HG03196 (cell line): ENCODE measurements at regions not wholly inside any gene's neighbourhood (a gene's known extent, or its start where the extent isn't known, plus 50 kb on each side); places are given as distances from the start of the nearest gene placed in this dataset.

Experiments used
- ATAC-seq: cut with Tn5 transposase; IDR thresholded peaks from one replicate; pipeline ENCODE4 v1.9.1; 2021; ENCODE audit not compliant: unreplicated experiment

GRCh38 chr9:95733741-95734666 lies 141.5 kb upstream of the ERCC6L2 start:
- ATAC-seq: no peak

DNA sequence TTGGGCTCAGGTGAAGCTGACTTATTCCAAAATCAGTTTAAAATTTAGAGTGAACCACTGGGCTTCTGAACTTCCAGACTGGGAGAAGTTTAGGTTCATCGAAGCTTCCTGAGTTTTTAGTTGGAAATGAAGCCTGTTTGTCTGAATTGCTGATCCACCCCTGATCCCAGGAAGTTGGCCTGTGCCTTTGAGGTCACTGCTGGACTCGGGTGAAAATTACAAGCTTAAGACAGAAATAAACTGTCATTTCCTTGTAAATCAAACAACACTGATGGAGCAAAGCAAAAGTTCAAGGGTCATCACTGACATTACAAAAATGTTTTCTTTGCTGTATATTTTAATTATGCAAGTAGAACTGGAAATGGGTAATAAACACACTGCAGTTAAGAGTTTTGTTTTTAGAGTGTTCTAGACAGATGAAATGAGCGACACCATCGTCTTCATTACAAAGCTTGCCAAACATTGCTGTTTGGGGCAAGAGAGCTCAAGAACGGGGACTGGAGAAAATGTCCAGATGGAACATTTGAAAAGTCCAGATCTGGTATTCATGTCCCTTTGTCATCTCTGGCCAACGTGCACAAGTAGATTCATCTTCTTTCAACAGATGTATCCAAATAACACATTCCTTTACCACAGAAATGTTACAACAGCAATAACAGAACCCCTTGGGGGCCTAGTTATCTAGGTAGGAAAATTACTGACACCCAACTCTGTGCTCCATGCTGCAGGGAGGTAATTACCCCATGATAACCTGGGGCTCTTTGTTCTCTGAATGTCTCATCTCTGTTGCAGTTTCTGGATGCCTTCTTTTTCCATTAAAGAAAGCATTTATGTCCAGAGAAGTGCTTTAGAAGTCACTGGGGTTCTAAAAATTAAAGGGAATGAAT lies 142.4 kb upstream of the ERCC6L2 start:
- ATAC-seq: no peak

DNA sequence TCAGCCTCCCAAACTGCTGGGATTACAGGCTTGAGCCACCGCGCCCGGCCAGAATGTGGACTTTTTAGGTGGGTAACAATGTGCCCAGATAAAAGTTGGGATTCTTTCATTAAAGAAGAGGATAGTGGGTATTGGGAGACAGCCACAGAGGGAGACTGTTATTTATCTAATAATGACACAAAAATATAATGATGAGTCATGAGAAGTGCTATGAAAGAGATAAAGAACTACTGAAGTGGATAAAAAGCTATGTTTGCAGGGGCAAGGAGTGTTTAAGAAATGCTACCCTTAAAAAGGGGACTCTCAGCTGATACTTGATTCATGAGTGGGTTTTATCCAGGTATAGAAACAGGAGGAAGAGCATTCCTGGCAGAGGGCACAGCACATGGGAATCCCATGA lies 143.6 kb upstream of the ERCC6L2 start:
- ATAC-seq: no peak

- no peak for ATAC-seq
Measured at GRCh38 chr9:95729669-95730368, 145.7 kb upstream of the ERCC6L2 start.

DNA sequence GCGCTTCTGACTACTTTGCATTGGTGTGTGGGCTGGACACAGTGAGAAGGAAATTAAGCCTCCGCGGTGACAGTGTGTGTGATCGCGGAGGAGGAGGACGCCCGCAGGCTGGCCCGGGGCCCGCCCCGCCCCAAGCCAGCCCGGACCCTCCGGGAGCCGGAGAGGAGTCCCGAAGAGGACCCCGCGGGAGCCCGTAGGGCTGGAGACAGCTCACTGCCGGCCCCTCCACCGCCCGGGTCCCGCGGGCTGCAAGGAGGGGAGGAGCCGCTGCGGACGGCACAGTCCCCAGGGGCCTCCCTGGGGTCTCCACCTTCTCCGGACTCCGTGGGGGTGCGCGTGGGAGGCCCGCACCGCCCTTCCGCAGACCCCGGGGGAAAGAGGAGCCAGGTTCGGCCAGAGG lies 146.4 kb upstream of the ERCC6L2 start:
- ATAC-seq: no peak

DNA sequence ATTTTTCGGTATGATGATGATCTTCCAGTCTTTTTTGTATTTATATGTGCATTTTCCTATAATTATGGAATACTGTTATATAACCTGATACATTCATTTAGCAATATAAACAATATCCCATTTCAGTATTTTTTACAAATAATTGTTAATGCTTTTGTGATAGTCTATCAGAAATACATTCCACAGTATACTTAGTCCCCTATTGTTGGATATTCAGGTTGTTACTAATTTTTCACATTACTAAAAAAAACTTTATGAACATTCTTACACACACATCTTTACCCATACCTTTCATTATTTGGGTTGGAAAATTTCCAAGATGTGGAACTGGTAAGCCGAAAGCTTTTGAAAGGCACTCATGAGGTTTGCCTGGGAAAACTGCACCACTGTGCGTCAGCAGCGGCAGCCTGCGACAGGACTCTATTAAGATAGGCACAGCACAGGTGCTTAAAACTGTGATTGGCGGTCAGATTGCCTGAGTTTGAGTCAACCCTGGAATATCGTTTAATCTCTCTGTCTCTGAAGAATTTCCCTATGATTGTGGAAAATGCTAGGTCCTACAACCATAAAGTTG lies 147.5 kb upstream of the ERCC6L2 start:
- ATAC-seq: no peak

DNA sequence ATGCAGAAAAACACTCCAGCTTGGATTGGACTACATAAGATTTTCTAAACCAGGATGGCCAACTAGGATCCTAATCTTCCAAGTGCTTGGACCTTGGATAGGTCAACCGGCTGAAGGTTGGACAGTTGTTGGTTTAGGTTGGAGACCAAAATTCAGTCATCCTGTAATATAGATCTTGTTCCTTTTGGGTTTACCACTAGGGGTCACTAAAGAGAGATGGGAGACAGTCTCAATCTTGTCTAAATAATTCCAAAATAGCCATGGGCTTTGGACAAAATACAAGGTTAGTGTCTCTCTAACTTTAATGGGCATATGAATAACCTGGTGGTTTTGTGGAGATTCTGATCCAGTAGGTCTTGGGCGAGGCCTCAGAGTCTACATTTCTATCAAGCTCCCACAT lies 148.7 kb upstream of the ERCC6L2 start:
- ATAC-seq: no peak

GRCh38 chr9:95725045-95725444 lies 150.4 kb upstream of the ERCC6L2 start:
- ATAC-seq: peak; percentile 26

- peak; percentile 92 for ATAC-seq
Measured at GRCh38 chr9:95724253-95724991, 151.1 kb upstream of the ERCC6L2 start.

- ATAC-seq: no peak
Measured at GRCh38 chr9:95722141-95722540, 153.3 kb upstream of the ERCC6L2 start.

DNA sequence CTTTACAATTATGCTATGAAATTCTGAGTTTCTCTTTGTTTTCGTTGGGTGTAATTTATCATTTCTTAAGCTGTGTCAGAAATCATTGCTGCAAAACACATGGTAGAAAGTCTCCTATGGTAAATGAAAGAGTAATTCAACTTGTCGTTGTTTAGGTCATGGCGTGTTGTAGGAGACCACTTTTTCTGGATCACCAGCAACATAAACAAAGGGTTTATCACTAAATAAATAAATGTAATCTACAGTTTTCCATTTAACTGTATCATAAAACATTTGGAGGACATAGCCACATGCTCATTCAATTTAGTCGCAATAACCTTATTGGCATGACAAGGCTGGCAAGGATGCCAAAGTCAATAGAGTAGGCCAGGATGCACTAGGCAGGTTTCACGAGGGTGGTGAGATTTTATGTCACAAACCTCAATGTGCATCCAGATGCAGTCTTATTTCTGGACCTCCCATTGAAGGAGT lies 154.4 kb upstream of the ERCC6L2 start:
- no peak for ATAC-seq

GRCh38 chr9:95720496-95720895 lies 155.0 kb upstream of the ERCC6L2 start:
- no peak for ATAC-seq

- no peak for ATAC-seq
Measured at GRCh38 chr9:95719354-95719753, 156.1 kb upstream of the ERCC6L2 start.

GRCh38 chr9:95718263-95718662 lies 157.2 kb upstream of the ERCC6L2 start:
- no peak for ATAC-seq

DNA sequence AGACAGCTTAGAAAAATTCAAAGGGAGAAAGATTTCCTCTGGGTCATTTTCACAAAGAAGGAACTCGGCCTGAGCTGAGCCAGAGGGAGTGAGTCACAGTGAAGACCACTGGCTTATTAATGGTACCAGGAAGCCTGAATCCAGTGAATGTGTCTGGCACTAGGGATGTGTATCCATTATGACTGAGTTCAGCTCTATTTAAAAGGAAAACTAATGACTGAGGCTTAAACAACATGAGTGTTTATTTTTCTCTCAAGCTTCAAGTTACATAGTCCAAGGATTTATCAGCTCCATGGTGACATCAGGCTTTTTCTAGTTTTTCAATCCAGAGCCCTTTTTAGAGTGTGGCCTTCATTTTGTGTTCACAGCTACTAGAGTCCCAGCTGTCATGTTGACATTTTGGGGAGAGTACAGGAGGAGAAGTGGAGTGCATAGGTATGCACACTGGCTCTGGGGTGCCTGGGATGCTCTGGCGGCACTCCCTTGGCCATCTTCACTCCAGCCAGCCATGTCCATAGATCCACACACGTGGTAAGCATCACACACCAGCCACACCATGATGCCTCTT lies 159.5 kb upstream of the ERCC6L2 start:
- ATAC-seq: no peak

GRCh38 chr9:95710446-95710845 lies 165.0 kb upstream of the ERCC6L2 start:
- no peak for ATAC-seq

DNA sequence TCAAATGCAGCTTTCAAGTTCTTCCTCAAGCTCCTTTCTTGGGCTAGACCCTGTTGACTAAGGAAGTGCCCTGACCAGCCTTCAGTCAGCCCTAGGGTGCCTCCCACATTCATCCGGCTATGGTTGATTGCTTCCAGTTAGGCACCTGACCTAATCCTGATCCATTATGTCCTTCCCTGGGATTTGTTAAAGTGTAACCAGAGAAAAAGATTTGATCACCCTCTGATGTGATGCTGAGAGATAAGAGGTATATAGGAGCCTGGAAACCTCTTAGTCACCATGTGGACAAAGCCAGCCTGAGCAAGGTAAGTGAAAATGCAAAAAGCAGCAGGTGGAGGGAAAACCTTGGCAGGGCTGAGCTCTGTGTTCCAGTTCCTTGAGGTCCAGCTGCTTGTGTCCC lies 178.8 kb upstream of the ERCC6L2 start:
- ATAC-seq: no peak

DNA sequence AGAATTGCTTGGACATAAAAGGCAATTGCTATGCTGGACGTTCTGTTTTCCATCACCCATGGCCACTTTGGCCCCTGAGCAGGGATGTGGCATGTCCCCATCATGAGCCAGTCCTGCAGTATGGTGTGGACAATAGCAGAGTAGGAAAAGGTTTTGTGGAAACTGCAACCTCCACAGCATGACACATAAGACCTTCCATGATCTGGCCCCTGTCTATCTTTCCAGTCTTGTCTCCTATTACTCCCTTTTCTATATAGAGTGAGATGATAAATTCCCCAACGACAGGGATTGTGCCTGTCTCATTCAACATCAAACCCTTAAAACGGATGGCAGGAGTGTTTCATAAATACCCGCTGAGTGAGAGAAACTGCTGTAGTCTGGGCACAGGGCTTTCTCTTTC lies 174.7 kb upstream of the PTCH1 start:
- no peak for ATAC-seq

DNA sequence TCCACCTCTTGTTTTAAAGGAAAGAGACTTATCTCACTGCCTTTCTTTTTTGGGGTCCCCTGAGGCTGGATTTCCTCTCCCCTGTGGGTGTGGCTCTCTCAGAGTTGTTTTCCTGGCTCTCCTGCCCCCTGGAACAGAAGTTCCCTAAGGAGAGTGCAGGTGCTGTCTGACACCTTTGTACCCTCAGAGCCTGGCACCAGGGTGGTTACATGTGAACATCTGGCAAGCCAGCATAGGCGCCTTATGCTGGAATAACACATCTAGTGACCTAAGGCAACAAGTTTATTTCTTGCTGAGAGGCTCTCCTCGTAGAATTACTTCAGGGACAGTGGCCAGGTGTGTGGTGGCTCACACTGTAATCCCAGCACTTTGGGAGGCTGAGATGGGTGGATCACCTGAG lies 172.9 kb upstream of the PTCH1 start:
- no peak for ATAC-seq

GRCh38 chr9:95684516-95684915 lies 167.7 kb upstream of the PTCH1 start:
- no peak for ATAC-seq
